ENCODE measurements at regions not wholly inside any gene's neighbourhood (a gene's known extent, or its start where the extent isn't known, plus 50 kb on each side); places are given as distances from the start of the nearest gene placed in this dataset.

DNA sequence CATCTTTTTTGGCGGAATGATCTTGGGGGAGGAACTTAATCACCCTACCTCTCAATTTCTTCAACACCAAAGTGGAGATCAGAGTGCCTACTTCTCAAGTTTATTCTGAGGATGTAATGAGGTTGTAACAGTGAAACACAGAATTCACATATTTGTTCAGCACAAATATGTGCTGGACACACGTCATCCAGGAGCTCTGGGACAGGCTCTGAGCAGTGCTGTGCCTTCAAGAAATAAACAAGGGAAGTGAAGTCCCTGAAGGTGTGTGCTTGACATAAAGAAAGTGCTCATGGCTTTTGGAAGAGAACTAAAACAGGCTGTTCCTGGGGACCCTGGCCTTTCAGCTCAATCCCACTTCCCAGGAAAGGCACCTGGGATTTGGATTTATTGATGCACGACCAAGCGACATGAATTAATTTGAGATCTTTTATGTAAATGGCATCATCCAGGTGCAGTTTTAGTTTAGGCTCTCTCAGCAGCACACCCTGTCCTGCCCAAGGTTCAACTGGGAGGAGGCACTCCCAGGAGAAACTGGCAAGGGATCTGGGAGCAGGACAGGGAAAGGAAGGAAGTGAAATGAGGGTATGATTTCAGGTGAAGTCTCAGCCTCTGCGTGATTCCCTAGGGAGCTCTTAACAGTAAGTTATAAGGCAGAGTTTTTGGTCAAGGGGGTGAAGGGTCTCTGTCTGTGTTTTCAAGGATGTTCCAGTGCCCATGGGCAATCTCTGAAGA, 211.0 kb downstream of the FOXA2 start:
- TF ChIP-seq, protein P1, sequence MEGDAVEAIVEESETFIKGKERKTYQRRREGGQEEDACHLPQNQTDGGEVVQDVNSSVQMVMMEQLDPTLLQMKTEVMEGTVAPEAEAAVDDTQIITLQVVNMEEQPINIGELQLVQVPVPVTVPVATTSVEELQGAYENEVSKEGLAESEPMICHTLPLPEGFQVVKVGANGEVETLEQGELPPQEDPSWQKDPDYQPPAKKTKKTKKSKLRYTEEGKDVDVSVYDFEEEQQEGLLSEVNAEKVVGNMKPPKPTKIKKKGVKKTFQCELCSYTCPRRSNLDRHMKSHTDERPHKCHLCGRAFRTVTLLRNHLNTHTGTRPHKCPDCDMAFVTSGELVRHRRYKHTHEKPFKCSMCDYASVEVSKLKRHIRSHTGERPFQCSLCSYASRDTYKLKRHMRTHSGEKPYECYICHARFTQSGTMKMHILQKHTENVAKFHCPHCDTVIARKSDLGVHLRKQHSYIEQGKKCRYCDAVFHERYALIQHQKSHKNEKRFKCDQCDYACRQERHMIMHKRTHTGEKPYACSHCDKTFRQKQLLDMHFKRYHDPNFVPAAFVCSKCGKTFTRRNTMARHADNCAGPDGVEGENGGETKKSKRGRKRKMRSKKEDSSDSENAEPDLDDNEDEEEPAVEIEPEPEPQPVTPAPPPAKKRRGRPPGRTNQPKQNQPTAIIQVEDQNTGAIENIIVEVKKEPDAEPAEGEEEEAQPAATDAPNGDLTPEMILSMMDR (optimal IDR thresholded peaks at IDR 0.05 in 1 of 3, IDR thresholded peaks at IDR 0.05 in 1 of 3, conservative IDR thresholded peaks at IDR 0.05 in 1 of 3; ENCODE audit: extremely low read depth in 1 of 3, insufficient read depth in 2 of 3, low read length in 3 of 3), result no peak
- no peak for TF ChIP-seq EZH2 (IDR thresholded peaks at IDR 0.05; ENCODE audit: low read length)
